HG03175 (cell line): ENCODE measurements at regions not wholly inside any gene's neighbourhood (a gene's known extent, or its start where the extent isn't known, plus 50 kb on each side); places are given as distances from the start of the nearest gene placed in this dataset.
"Not testable (repeated sequence)": the region's sequence is repeated elsewhere in the genome, so short reads cannot be mapped to it uniquely, and the experiment has no call there.

Experiments used
- ATAC-seq: cut with Tn5 transposase; IDR thresholded peaks from one replicate; pipeline ENCODE4 v1.9.1; 2021; ENCODE audit warnings: mild to moderate bottlenecking, moderate library complexity; ENCODE audit not compliant: unreplicated experiment

DNA sequence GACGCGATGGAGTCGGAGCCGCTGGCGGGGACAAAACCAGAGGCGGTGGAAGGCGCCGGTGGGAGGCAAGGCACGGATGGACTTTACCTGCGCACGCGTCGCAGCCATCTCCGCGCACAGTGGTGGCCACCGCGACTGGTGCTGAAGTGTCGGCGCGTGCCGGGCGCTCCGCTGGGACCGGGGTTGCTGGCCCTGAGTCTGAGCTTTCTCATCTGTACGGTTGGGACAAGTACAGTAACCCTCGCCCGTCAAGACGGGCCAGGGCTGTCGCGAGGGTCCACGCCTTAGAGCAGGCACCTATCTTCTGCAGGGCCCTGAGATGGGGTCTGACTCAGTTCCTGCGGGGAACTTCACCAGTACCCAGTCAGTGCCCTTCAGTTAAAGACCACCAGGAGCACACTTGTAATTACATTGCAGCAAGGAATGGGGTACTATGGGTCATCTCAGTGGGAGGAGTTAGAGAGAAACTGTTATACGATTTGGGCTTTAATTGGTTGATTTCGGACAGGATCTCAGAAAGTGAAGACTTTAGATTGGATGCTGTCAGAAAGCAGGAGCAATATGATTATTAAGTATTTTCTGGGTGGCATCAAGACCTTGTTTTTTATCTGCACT is 385.6 kb downstream of the SPATA31A6 start:
- not testable (repeated sequence) for ATAC-seq

DNA sequence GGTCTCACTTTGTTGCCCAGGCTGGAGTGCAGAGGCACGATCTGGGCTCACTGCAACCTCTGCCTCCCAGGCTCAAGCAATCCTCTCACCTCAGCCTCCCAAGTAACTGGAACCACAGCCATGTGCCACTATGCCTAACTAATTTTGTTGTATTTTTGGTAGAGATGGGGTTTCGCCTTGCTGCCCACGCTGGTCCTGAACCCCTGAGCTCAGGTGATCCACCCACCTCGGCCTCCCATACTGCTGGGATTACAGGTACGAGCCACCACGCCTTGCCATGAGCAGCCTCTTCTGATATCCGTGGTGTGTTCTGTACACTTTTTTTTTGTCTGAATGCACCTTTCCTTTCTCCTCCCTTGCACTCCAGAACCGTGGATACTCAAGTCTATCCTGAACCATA is 394.4 kb downstream of the SPATA31A6 start:
- ATAC-seq: not testable (repeated sequence)
